ENCODE measurements at regions not wholly inside any gene's neighbourhood (a gene's known extent, or its start where the extent isn't known, plus 50 kb on each side); places are given as distances from the start of the nearest gene placed in this dataset.

- Histone ChIP-seq H2BK15ac (replicated peaks; ENCODE audit: low read depth) (no peak overlapping the region), H3K4me2 (ENCODE audit: low read length) (no peak overlapping the region), H3K36me3 (ENCODE audit: control insufficient read depth, insufficient read depth, low read length) (no peaks in the 10 kb centered on the region), H3K4me1 (ENCODE audit: control insufficient read depth, low read depth, low read length) (no peaks in the 10 kb centered on the region), H3K27me3 (ENCODE audit: insufficient read depth, low read length, poor library complexity) (no peaks in the 10 kb centered on the region), H3K4ac (ENCODE audit: low read depth, low read length) (no peak overlapping the region), H3K79me2 (ENCODE audit: control insufficient read depth, insufficient read depth, low read length) (no peaks in the 10 kb centered on the region), H3K18ac (ENCODE audit: low read length) (no peak overlapping the region), H3K56ac (ENCODE audit: low read length) (no peak overlapping the region), H4K8ac (ENCODE audit: low read depth, low read length) (no peak overlapping the region), H3K23ac (ENCODE audit: low read length) (no peak overlapping the region), H3K27ac (ENCODE audit: low read depth, low read length) (no peak overlapping the region), H2BK120ac (ENCODE audit: low read depth, low read length) (no peak overlapping the region), H3K4me3 (ENCODE audit: low read length) (no peak overlapping the region), H3K9ac (ENCODE audit: low read length) (no peak overlapping the region), H3K79me1 (ENCODE audit: low read length) (no peaks in the 10 kb centered on the region), H2AK5ac (ENCODE audit: low read length) (no peak overlapping the region), H4K5ac (ENCODE audit: low read length) (no peak overlapping the region), H2BK5ac (ENCODE audit: low read length) (no peak overlapping the region)
- WGBS (ENCODE audit: extremely low coverage, insufficient coverage, low lambda C conversion rate) = no CpG with 5 or more reads among the region's 4 CpGs
- DNase-seq = peak; percentile 15
Measured at GRCh38 chr6:141164042-141164743, 968.5 kb upstream of the GJE1 start.

- no peaks in the 10 kb centered on the region for H3K27me3 ChIP-seq (ENCODE audit: insufficient read depth, low read length, poor library complexity)
- H3K9ac ChIP-seq (ENCODE audit: low read length) = no peak overlapping the region
- no peak overlapping the region for H3K23ac ChIP-seq (ENCODE audit: low read length)
- H3K79me1 ChIP-seq (ENCODE audit: low read length) = no peaks in the 10 kb centered on the region
- H3K4me3 ChIP-seq (ENCODE audit: low read length) = no peak overlapping the region
- no peaks in the 10 kb centered on the region for H3K36me3 ChIP-seq (ENCODE audit: control insufficient read depth, insufficient read depth, low read length)
- no peak for DNase-seq
- H2BK120ac ChIP-seq (ENCODE audit: low read depth, low read length) = no peak overlapping the region
- H3K18ac ChIP-seq (ENCODE audit: low read length) = no peak overlapping the region
- no peak overlapping the region for H2BK15ac ChIP-seq (replicated peaks; ENCODE audit: low read depth)
- H3K56ac ChIP-seq (ENCODE audit: low read length) = no peak overlapping the region
- H2AK5ac ChIP-seq (ENCODE audit: low read length) = no peak overlapping the region
- no peaks in the 10 kb centered on the region for H3K79me2 ChIP-seq (ENCODE audit: control insufficient read depth, insufficient read depth, low read length)
- no peak overlapping the region for H4K5ac ChIP-seq (ENCODE audit: low read length)
- H3K4ac ChIP-seq (ENCODE audit: low read depth, low read length) = no peak overlapping the region
- H3K4me2 ChIP-seq (ENCODE audit: low read length) = no peak overlapping the region
- no peak overlapping the region for H4K8ac ChIP-seq (ENCODE audit: low read depth, low read length)
- H2BK5ac ChIP-seq (ENCODE audit: low read length) = no peak overlapping the region
- no peaks in the 10 kb centered on the region for H3K4me1 ChIP-seq (ENCODE audit: control insufficient read depth, low read depth, low read length)
- no peak overlapping the region for H3K27ac ChIP-seq (ENCODE audit: low read depth, low read length)
Measured at GRCh38 chr6:141163107-141163506, 969.6 kb upstream of the GJE1 start.

GRCh38 chr6:141158740-141159139, 974.0 kb upstream of the GJE1 start:
- Histone ChIP-seq H3K27ac (ENCODE audit: low read depth, low read length) (no peak overlapping the region), H2BK15ac (replicated peaks; ENCODE audit: low read depth) (no peak overlapping the region), H3K4me1 (ENCODE audit: control insufficient read depth, low read depth, low read length) (no peaks in the 10 kb centered on the region), H4K5ac (ENCODE audit: low read length) (no peak overlapping the region), H3K9ac (ENCODE audit: low read length) (no peak overlapping the region), H3K18ac (ENCODE audit: low read length) (no peak overlapping the region), H3K56ac (ENCODE audit: low read length) (no peak overlapping the region), H3K27me3 (ENCODE audit: insufficient read depth, low read length, poor library complexity) (no peaks in the 10 kb centered on the region), H3K79me2 (ENCODE audit: control insufficient read depth, insufficient read depth, low read length) (no peaks in the 10 kb centered on the region), H4K8ac (ENCODE audit: low read depth, low read length) (no peak overlapping the region), H3K4me2 (ENCODE audit: low read length) (no peak overlapping the region), H2BK5ac (ENCODE audit: low read length) (no peak overlapping the region), H3K79me1 (ENCODE audit: low read length) (no peaks in the 10 kb centered on the region), H3K36me3 (ENCODE audit: control insufficient read depth, insufficient read depth, low read length) (no peaks in the 10 kb centered on the region), H3K4ac (ENCODE audit: low read depth, low read length) (no peak overlapping the region), H3K23ac (ENCODE audit: low read length) (no peak overlapping the region), H3K4me3 (ENCODE audit: low read length) (no peak overlapping the region), H2BK120ac (ENCODE audit: low read depth, low read length) (no peak overlapping the region), H2AK5ac (ENCODE audit: low read length) (no peak overlapping the region)
- DNase-seq = no peak
- no CpG with 5 or more reads among the region's 1 CpG for WGBS (ENCODE audit: extremely low coverage, insufficient coverage, low lambda C conversion rate)

GRCh38 chr6:141153563-141153962, 979.2 kb upstream of the GJE1 start:
- H2BK15ac ChIP-seq (replicated peaks; ENCODE audit: low read depth) = no peak overlapping the region
- H3K23ac ChIP-seq (ENCODE audit: low read length) = no peak overlapping the region
- H3K27ac ChIP-seq (ENCODE audit: low read depth, low read length) = no peak overlapping the region
- no CpG with 5 or more reads among the region's 2 CpGs for whole genome bisulfite sequencing (ENCODE audit: extremely low coverage, insufficient coverage, low lambda C conversion rate)
- no peaks in the 10 kb centered on the region for H3K4me1 ChIP-seq (ENCODE audit: control insufficient read depth, low read depth, low read length)
- no peak overlapping the region for H2AK5ac ChIP-seq (ENCODE audit: low read length)
- H3K4me2 ChIP-seq (ENCODE audit: low read length) = no peak overlapping the region
- no peak overlapping the region for H3K18ac ChIP-seq (ENCODE audit: low read length)
- no peak overlapping the region for H3K56ac ChIP-seq (ENCODE audit: low read length)
- H3K9ac ChIP-seq (ENCODE audit: low read length) = no peak overlapping the region
- no peaks in the 10 kb centered on the region for H3K27me3 ChIP-seq (ENCODE audit: insufficient read depth, low read length, poor library complexity)
- DNase-seq = peak; percentile 41
- H3K79me2 ChIP-seq (ENCODE audit: control insufficient read depth, insufficient read depth, low read length) = no peaks in the 10 kb centered on the region
- H4K8ac ChIP-seq (ENCODE audit: low read depth, low read length) = no peak overlapping the region
- H3K36me3 ChIP-seq (ENCODE audit: control insufficient read depth, insufficient read depth, low read length) = no peaks in the 10 kb centered on the region
- H3K4ac ChIP-seq (ENCODE audit: low read depth, low read length) = no peak overlapping the region
- H3K79me1 ChIP-seq (ENCODE audit: low read length) = no peaks in the 10 kb centered on the region
- no peak overlapping the region for H2BK120ac ChIP-seq (ENCODE audit: low read depth, low read length)
- H3K4me3 ChIP-seq (ENCODE audit: low read length) = no peak overlapping the region
- H2BK5ac ChIP-seq (ENCODE audit: low read length) = no peak overlapping the region
- no peak overlapping the region for H4K5ac ChIP-seq (ENCODE audit: low read length)

- Histone ChIP-seq H3K23ac (ENCODE audit: low read length) (no peak overlapping the region), H4K8ac (ENCODE audit: low read depth, low read length) (no peak overlapping the region), H2BK5ac (ENCODE audit: low read length) (no peak overlapping the region), H3K18ac (ENCODE audit: low read length) (no peak overlapping the region), H2AK5ac (ENCODE audit: low read length) (no peak overlapping the region), H3K36me3 (ENCODE audit: control insufficient read depth, insufficient read depth, low read length) (no peaks in the 10 kb centered on the region), H3K4me3 (ENCODE audit: low read length) (no peak overlapping the region), H2BK15ac (replicated peaks; ENCODE audit: low read depth) (no peak overlapping the region), H3K4ac (ENCODE audit: low read depth, low read length) (no peak overlapping the region), H3K27me3 (ENCODE audit: insufficient read depth, low read length, poor library complexity) (no peaks in the 10 kb centered on the region), H3K4me2 (ENCODE audit: low read length) (no peak overlapping the region), H3K56ac (ENCODE audit: low read length) (no peak overlapping the region), H3K27ac (ENCODE audit: low read depth, low read length) (no peak overlapping the region), H3K79me2 (ENCODE audit: control insufficient read depth, insufficient read depth, low read length) (no peaks in the 10 kb centered on the region), H4K5ac (ENCODE audit: low read length) (no peak overlapping the region), H3K79me1 (ENCODE audit: low read length) (no peaks in the 10 kb centered on the region), H3K9ac (ENCODE audit: low read length) (no peak overlapping the region), H3K4me1 (ENCODE audit: control insufficient read depth, low read depth, low read length) (no peaks in the 10 kb centered on the region), H2BK120ac (ENCODE audit: low read depth, low read length) (no peak overlapping the region)
- DNase-seq = no peak
- no CpG with 5 or more reads among the region's 1 CpG for WGBS (ENCODE audit: extremely low coverage, insufficient coverage, low lambda C conversion rate)
Measured at GRCh38 chr6:141152951-141153350, 979.8 kb upstream of the GJE1 start.

GRCh38 chr6:141151710-141152417, 980.9 kb upstream of the GJE1 start:
- H3K27me3 ChIP-seq (ENCODE audit: insufficient read depth, low read length, poor library complexity) = no peaks in the 10 kb centered on the region
- H3K4me2 ChIP-seq (ENCODE audit: low read length) = no peak overlapping the region
- H3K18ac ChIP-seq (ENCODE audit: low read length) = no peak overlapping the region
- no peak overlapping the region for H3K4ac ChIP-seq (ENCODE audit: low read depth, low read length)
- H3K4me3 ChIP-seq (ENCODE audit: low read length) = no peak overlapping the region
- H3K23ac ChIP-seq (ENCODE audit: low read length) = no peak overlapping the region
- no peak overlapping the region for H3K56ac ChIP-seq (ENCODE audit: low read length)
- no peak overlapping the region for H2BK5ac ChIP-seq (ENCODE audit: low read length)
- no peak overlapping the region for H3K27ac ChIP-seq (ENCODE audit: low read depth, low read length)
- no peak overlapping the region for H3K9ac ChIP-seq (ENCODE audit: low read length)
- no peak for DNase-seq
- H2BK120ac ChIP-seq (ENCODE audit: low read depth, low read length) = no peak overlapping the region
- no peaks in the 10 kb centered on the region for H3K79me2 ChIP-seq (ENCODE audit: control insufficient read depth, insufficient read depth, low read length)
- no peak overlapping the region for H2BK15ac ChIP-seq (replicated peaks; ENCODE audit: low read depth)
- H3K79me1 ChIP-seq (ENCODE audit: low read length) = no peaks in the 10 kb centered on the region
- WGBS (ENCODE audit: extremely low coverage, insufficient coverage, low lambda C conversion rate) = no CpG with 5 or more reads among the region's 3 CpGs
- H4K8ac ChIP-seq (ENCODE audit: low read depth, low read length) = no peak overlapping the region
- no peaks in the 10 kb centered on the region for H3K36me3 ChIP-seq (ENCODE audit: control insufficient read depth, insufficient read depth, low read length)
- H4K5ac ChIP-seq (ENCODE audit: low read length) = no peak overlapping the region
- H3K4me1 ChIP-seq (ENCODE audit: control insufficient read depth, low read depth, low read length) = no peaks in the 10 kb centered on the region
- H2AK5ac ChIP-seq (ENCODE audit: low read length) = no peak overlapping the region

Measured in mesendoderm (in vitro differentiated cells).